ENCODE measurements at regions not wholly inside any gene's neighbourhood (a gene's known extent, or its start where the extent isn't known, plus 50 kb on each side); places are given as distances from the start of the nearest gene placed in this dataset.

GRCh38 chr4:96352051-96352517, 512.2 kb downstream of the PDHA2 start (continued):
- TF ChIP-seq E2F8 (IDR thresholded peaks at IDR 0.05; ENCODE audit: low read depth, partially characterized antibody) (no peak), SUPT20H (IDR thresholded peaks at IDR 0.05; ENCODE audit: borderline replicate concordance, control insufficient read depth, low read depth, low read length) (no peak), NFYA (IDR thresholded peaks at IDR 0.05; ENCODE audit: borderline replicate concordance, low read depth, low read length) (no peak), BCL11A (IDR thresholded peaks at IDR 0.05; ENCODE audit: low read depth, low read length) (no peak), IKZF2 (IDR thresholded peaks at IDR 0.05) (no peak), RAD21 (IDR thresholded peaks at IDR 0.05; ENCODE audit: insufficient read depth, low read depth, low read length) (peak; percentile 50; the same call in 1 of the 2 replicates), POLR2AphosphoS2 (IDR thresholded peaks at IDR 0.05; ENCODE audit: low read depth, low read length) (no peak), ZNF217 (IDR thresholded peaks at IDR 0.05) (no peak), STAT1 (conservative IDR thresholded peaks at IDR 0.05) (no peak), CHD2 (IDR thresholded peaks at IDR 0.05; ENCODE audit: borderline replicate concordance, low read depth, low read length) (no peak), IKZF1 (conservative IDR thresholded peaks at IDR 0.05) (no peak), SMC3 (IDR thresholded peaks at IDR 0.05; ENCODE audit: borderline replicate concordance, low read length) (peak; percentile 31; the same call in 1 of the 2 replicates), SPI1 (IDR thresholded peaks at IDR 0.05; ENCODE audit: borderline replicate concordance, insufficient read depth, low read depth, low read length) (no peak), MYC (IDR thresholded peaks at IDR 0.05; ENCODE audit: insufficient read depth, insufficient read length, insufficient replicate concordance, low read length, severe bottlenecking) (no peak), TCF3 (IDR thresholded peaks at IDR 0.05; ENCODE audit: borderline replicate concordance, insufficient read depth, low read depth, low read length) (no peak)
- TF ChIP-seq, protein P1, sequence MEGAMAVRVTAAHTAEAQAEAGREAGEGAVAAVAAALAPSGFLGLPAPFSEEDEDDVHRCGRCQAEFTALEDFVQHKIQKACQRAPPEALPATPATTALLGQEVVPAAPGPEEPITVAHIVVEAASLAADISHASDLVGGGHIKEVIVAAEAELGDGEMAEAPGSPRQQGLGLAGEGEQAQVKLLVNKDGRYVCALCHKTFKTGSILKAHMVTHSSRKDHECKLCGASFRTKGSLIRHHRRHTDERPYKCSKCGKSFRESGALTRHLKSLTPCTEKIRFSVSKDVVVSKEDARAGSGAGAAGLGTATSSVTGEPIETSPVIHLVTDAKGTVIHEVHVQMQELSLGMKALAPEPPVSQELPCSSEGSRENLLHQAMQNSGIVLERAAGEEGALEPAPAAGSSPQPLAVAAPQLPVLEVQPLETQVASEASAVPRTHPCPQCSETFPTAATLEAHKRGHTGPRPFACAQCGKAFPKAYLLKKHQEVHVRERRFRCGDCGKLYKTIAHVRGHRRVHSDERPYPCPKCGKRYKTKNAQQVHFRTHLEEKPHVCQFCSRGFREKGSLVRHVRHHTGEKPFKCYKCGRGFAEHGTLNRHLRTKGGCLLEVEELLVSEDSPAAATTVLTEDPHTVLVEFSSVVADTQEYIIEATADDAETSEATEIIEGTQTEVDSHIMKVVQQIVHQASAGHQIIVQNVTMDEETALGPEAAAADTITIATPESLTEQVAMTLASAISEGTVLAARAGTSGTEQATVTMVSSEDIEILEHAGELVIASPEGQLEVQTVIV (IDR thresholded peaks at IDR 0.05; ENCODE audit: borderline replicate concordance, partially characterized antibody) = no peak
- TF ChIP-seq, protein P2, sequence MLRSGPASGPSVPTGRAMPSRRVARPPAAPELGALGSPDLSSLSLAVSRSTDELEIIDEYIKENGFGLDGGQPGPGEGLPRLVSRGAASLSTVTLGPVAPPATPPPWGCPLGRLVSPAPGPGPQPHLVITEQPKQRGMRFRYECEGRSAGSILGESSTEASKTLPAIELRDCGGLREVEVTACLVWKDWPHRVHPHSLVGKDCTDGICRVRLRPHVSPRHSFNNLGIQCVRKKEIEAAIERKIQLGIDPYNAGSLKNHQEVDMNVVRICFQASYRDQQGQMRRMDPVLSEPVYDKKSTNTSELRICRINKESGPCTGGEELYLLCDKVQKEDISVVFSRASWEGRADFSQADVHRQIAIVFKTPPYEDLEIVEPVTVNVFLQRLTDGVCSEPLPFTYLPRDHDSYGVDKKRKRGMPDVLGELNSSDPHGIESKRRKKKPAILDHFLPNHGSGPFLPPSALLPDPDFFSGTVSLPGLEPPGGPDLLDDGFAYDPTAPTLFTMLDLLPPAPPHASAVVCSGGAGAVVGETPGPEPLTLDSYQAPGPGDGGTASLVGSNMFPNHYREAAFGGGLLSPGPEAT (IDR thresholded peaks at IDR 0.05; ENCODE audit: low read depth) = no peak
- TF ChIP-seq, protein P3, sequence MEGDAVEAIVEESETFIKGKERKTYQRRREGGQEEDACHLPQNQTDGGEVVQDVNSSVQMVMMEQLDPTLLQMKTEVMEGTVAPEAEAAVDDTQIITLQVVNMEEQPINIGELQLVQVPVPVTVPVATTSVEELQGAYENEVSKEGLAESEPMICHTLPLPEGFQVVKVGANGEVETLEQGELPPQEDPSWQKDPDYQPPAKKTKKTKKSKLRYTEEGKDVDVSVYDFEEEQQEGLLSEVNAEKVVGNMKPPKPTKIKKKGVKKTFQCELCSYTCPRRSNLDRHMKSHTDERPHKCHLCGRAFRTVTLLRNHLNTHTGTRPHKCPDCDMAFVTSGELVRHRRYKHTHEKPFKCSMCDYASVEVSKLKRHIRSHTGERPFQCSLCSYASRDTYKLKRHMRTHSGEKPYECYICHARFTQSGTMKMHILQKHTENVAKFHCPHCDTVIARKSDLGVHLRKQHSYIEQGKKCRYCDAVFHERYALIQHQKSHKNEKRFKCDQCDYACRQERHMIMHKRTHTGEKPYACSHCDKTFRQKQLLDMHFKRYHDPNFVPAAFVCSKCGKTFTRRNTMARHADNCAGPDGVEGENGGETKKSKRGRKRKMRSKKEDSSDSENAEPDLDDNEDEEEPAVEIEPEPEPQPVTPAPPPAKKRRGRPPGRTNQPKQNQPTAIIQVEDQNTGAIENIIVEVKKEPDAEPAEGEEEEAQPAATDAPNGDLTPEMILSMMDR (IDR thresholded peaks at IDR 0.05 in 2 of 3, conservative IDR thresholded peaks at IDR 0.05 in 1 of 3; ENCODE audit: control insufficient read depth in 2 of 3, extremely low read depth in 1 of 3, insufficient read depth in 1 of 3, low read depth in 3 of 3, low read length in 3 of 3) = peak; percentile 13 to 40 (median 13); a peak in 1 of 6 replicates

Data from GM12878 (cell line).